ENCODE measurements at regions not wholly inside any gene's neighbourhood (a gene's known extent, or its start where the extent isn't known, plus 50 kb on each side); places are given as distances from the start of the nearest gene placed in this dataset.

DNA sequence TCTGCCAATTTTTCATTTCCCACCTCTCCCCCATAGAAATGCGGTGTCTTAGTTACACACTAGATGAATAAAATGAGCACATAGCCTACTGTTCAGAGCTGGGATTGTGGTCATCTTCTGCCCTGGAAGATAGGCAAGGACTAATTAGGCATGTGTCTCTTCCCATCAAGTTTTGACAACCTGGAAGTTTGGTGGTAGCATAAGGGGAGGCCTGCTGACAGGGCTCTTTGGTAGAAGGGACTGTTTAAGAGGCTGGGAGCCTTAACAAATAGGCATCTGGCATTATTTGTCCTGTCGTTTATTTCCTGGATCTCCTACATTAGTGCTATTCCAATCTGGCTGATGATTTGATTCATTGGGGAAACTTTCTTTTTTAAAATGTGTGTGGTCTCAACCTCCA, 512.3 kb downstream of the ZNF385D start:
- no peaks in the 10 kb centered on the region for H3K9me3 ChIP-seq (ENCODE audit: control insufficient read depth, insufficient read depth, low read depth, low read length)
- ChIA-PET POLR2A (no interaction called here), CTCF (no interaction called here)
- H3K4me3 ChIP-seq (ENCODE audit: low read depth in 2 of 2, low read length in 2 of 2) = no peak overlapping the region
- no peaks in the 10 kb centered on the region for H3K36me3 ChIP-seq (ENCODE audit: control insufficient read depth, insufficient read depth, low read length)
- DNase-seq (ENCODE audit: low read depth, low spot score) (no peak), ATAC-seq (no peak)
- intact Hi-C loops (cut with micrococcal nuclease; ENCODE audit: unreplicated experiment) = no loop called here
- no peak overlapping the region for H3K27ac ChIP-seq (ENCODE audit: low read length)
- in situ Hi-C loops (cut with HindIII; ENCODE audit: low pct_unique_long_range_greater_than_20kb, low sequenced_read_pairs) = no loop called here
- no peaks in the 10 kb centered on the region for H3K27me3 ChIP-seq (ENCODE audit: control insufficient read depth, insufficient read depth, low read length)
- no peaks in the 10 kb centered on the region for H3K4me1 ChIP-seq (ENCODE audit: control insufficient read depth, insufficient read depth, low read length)
- TF ChIP-seq POLR2AphosphoS5 (IDR thresholded peaks at IDR 0.05; ENCODE audit: low read depth, low read length) (no peak), TCF7L2 (IDR thresholded peaks at IDR 0.05; ENCODE audit: low read depth, low read length) (no peak), REST (IDR thresholded peaks at IDR 0.05; ENCODE audit: insufficient read depth in 1 of 2, low read depth in 2 of 2, low read length in 1 of 2) (no peak), SIN3A (IDR thresholded peaks at IDR 0.05; ENCODE audit: borderline replicate concordance, insufficient read depth, low read depth, low read length) (no peak)
- TF ChIP-seq, protein P1, sequence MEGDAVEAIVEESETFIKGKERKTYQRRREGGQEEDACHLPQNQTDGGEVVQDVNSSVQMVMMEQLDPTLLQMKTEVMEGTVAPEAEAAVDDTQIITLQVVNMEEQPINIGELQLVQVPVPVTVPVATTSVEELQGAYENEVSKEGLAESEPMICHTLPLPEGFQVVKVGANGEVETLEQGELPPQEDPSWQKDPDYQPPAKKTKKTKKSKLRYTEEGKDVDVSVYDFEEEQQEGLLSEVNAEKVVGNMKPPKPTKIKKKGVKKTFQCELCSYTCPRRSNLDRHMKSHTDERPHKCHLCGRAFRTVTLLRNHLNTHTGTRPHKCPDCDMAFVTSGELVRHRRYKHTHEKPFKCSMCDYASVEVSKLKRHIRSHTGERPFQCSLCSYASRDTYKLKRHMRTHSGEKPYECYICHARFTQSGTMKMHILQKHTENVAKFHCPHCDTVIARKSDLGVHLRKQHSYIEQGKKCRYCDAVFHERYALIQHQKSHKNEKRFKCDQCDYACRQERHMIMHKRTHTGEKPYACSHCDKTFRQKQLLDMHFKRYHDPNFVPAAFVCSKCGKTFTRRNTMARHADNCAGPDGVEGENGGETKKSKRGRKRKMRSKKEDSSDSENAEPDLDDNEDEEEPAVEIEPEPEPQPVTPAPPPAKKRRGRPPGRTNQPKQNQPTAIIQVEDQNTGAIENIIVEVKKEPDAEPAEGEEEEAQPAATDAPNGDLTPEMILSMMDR (IDR thresholded peaks at IDR 0.05) = no peak
- no TSS peak for BruUV-seq (replicated peaks)

GRCh38 chr3:21237638-21238037, 513.4 kb downstream of the ZNF385D start:
- Histone ChIP-seq H3K4me3 (ENCODE audit: low read depth in 2 of 2, low read length in 2 of 2) (no peak overlapping the region), H3K9me3 (ENCODE audit: control insufficient read depth, insufficient read depth, low read depth, low read length) (no peaks in the 10 kb centered on the region), H3K27me3 (ENCODE audit: control insufficient read depth, insufficient read depth, low read length) (no peaks in the 10 kb centered on the region), H3K27ac (ENCODE audit: low read length) (no peak overlapping the region), H3K4me1 (ENCODE audit: control insufficient read depth, insufficient read depth, low read length) (no peaks in the 10 kb centered on the region), H3K36me3 (ENCODE audit: control insufficient read depth, insufficient read depth, low read length) (no peaks in the 10 kb centered on the region)
- intact Hi-C loops (cut with micrococcal nuclease; ENCODE audit: unreplicated experiment) = no loop called here
- no peak for ATAC-seq
- DNase-seq (ENCODE audit: low read depth, low spot score) = no peak
- TF ChIP-seq TCF7L2 (IDR thresholded peaks at IDR 0.05; ENCODE audit: low read depth, low read length) = no peak
- TF ChIP-seq SIN3A (IDR thresholded peaks at IDR 0.05; ENCODE audit: borderline replicate concordance, insufficient read depth, low read depth, low read length) = no peak
- TF ChIP-seq, protein P1 (IDR thresholded peaks at IDR 0.05) = no peak
- no peak for TF ChIP-seq REST (IDR thresholded peaks at IDR 0.05; ENCODE audit: insufficient read depth in 1 of 2, low read depth in 2 of 2, low read length in 1 of 2)
- TF ChIP-seq POLR2AphosphoS5 (IDR thresholded peaks at IDR 0.05; ENCODE audit: low read depth, low read length) = no peak
- ChIA-PET POLR2A (no interaction called here), CTCF (no interaction called here)
- in situ Hi-C loops (cut with HindIII; ENCODE audit: low pct_unique_long_range_greater_than_20kb, low sequenced_read_pairs) = no loop called here
- BruUV-seq (replicated peaks) = no TSS peak

All from Panc1 (cell line).